Gastrocnemius medialis (tissue), 4 donors: ENCODE measurements at regions not wholly inside any gene's neighbourhood (a gene's known extent, or its start where the extent isn't known, plus 50 kb on each side); places are given as distances from the start of the nearest gene placed in this dataset.
"Not testable (repeated sequence)": the region's sequence is repeated elsewhere in the genome, so short reads cannot be mapped to it uniquely, and the experiment has no call there.

Experiments
- ATAC-seq, 2 donors: fragments of 150-250 bp; one replicate each; pipeline ENCODE4 v1.9.1; 2016
- DNase-seq, 2 donors: peaks; one replicate each; pipeline ENCODE4 v3.0.0-alpha.2; 2019
- H3K27ac ChIP-seq, 4 donors: fragments of 200-600 bp; sonication (generic); 1 replicate in 1 of 4; 2 replicates in 3 of 4; pipeline ENCODE4 v1.5.1; 2016 to 2018; ENCODE audit warnings: mild to moderate bottlenecking in 2 of 4, moderate library complexity in 1 of 4
- H3K27me3 ChIP-seq, 3 donors: fragments of 200-600 bp; sonication (generic) in 2 of 3; 1 replicate in 1 of 3; 2 replicates in 2 of 3; pipeline versions ENCODE4 v1.5.1 to v1.6.0; 2016 to 2019; ENCODE audit warnings: mild to moderate bottlenecking in 1 of 3, moderate library complexity in 1 of 3
- H3K36me3 ChIP-seq, 2 donors: fragments of 200-600 bp; sonication (generic) in 1 of 2; one replicate each; pipeline ENCODE4 v1.5.1; 2017 to 2018
- H3K4me1 ChIP-seq, 2 donors: fragments of 200-600 bp; sonication (generic) in 1 of 2; one replicate each; pipeline ENCODE4 v1.5.1; 2016 to 2017; ENCODE audit warnings: mild to moderate bottlenecking in 2 of 2
- H3K4me3 ChIP-seq, 4 donors: fragments of 200-600 bp; sonication (generic) in 3 of 4; 1 replicate in 1 of 4; 2 replicates in 3 of 4; pipeline ENCODE4 v1.5.1; 2016 to 2019; ENCODE audit warnings: mild to moderate bottlenecking in 2 of 4
- H3K9me3 ChIP-seq, 3 donors: fragments of 200-600 bp; sonication (generic) in 2 of 3; 1 replicate in 1 of 3; 2 replicates in 2 of 3; pipeline ENCODE4 v1.5.1; 2016 to 2019
- POLR2A ChIP-seq, 2 donors: fragments of 450-650 bp; IDR thresholded peaks; one replicate each; pipeline ENCODE4 v1.6.1; 2017; ENCODE audit warnings: antibody characterized with exemption in 2 of 2, mild to moderate bottlenecking in 2 of 2, moderate library complexity in 2 of 2
- in situ Hi-C, 4 donors: fragments of 200-750 bp; cut with MboI; loops; one replicate each; pipeline versions ENCODE4 v1.15.0 to v1.8.0; 2017; ENCODE audit warnings: low sequenced_read_pairs in 4 of 4
- intact Hi-C: fragments of 100-400 bp; cut with DNase I; formaldehyde crosslinking; loops from one replicate; pipeline ENCODE4 v1.15.1; 2023; ENCODE audit warnings: low total_unique reads
- TF ChIP-seq, protein P1 (sequence below), 5 experiments: fragments of 450-650 bp in 3 of 5; fragments of 200-600 bp in 2 of 5; sonication (generic) in 2 of 5; IDR thresholded peaks in 4 of 5; conservative IDR thresholded peaks in 1 of 5; 1 replicate in 4 of 5; 2 replicates in 1 of 5; pipeline ENCODE4 v1.5.1; 2016 to 2019; ENCODE audit warnings: antibody characterized with exemption in 5 of 5, mild to moderate bottlenecking in 3 of 5, moderate library complexity in 3 of 5

DNA sequence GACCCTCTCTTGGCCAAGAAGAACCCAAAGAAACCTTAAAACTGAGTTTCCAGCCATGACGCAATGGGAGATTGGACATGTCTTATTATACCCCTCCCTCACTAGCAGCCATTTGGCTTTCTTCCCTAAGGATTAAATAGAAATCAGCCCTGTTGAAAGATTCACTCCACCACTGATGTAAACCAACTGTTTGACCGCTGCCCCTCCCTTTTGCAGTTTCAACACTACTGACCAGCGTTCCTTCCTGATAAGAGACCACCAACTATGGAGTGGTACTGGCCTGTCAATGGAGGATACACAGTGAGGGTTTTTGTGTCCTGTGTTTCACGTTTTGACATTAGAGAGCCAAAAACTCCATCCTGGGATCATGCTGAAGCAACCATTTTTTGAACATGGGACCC, 53.2 kb upstream of the CD2AP start:
- no peak overlapping the region for H3K27ac ChIP-seq
- intact Hi-C loops (no loop called here), in situ Hi-C loops (loop anchor here in 2 of 4 donors (25.0 kb wide), 2 partner anchors 163 to 363 kb away; partner anchors contain the start of gene OPN5 (in 2 of the 2))
- peaks cover 0 to 3% (median 0%) of the 10 kb centered on the region in 3 donors for H3K9me3 ChIP-seq
- DNase-seq (no peak), ATAC-seq (no peak)
- H3K36me3 ChIP-seq: no peaks in the 10 kb centered on the region
- no peak overlapping the region for H3K4me3 ChIP-seq
- TF ChIP-seq, protein P1, sequence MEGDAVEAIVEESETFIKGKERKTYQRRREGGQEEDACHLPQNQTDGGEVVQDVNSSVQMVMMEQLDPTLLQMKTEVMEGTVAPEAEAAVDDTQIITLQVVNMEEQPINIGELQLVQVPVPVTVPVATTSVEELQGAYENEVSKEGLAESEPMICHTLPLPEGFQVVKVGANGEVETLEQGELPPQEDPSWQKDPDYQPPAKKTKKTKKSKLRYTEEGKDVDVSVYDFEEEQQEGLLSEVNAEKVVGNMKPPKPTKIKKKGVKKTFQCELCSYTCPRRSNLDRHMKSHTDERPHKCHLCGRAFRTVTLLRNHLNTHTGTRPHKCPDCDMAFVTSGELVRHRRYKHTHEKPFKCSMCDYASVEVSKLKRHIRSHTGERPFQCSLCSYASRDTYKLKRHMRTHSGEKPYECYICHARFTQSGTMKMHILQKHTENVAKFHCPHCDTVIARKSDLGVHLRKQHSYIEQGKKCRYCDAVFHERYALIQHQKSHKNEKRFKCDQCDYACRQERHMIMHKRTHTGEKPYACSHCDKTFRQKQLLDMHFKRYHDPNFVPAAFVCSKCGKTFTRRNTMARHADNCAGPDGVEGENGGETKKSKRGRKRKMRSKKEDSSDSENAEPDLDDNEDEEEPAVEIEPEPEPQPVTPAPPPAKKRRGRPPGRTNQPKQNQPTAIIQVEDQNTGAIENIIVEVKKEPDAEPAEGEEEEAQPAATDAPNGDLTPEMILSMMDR (IDR thresholded peaks at IDR 0.05 in 4 of 5, conservative IDR thresholded peaks at IDR 0.05 in 1 of 5): no peak
- no peak for TF ChIP-seq POLR2A (IDR thresholded peaks at IDR 0.05)
- no peaks in the 10 kb centered on the region for H3K27me3 ChIP-seq
- H3K4me1 ChIP-seq: no peaks in the 10 kb centered on the region

DNA sequence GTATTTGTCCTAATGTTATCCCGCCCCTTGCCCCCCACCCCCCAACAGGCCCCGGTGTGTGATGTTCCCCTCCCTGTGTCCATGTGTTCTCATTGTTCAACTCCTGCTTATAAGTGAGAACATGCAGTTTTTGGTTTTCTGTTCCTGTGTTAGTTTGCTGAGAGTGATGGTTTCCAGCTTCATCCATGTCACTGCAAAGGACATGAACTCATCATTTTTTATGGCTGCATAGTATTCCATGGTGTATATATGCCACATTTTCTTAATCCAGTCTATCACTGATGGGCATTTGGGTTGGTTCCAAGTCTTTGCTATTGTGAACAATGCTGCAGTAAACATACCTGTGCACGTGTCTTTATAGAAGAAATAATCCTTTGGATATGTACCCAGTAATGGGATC, 51.9 kb upstream of the CD2AP start:
- not testable (repeated sequence) for DNase-seq, H3K27ac ChIP-seq

DNA sequence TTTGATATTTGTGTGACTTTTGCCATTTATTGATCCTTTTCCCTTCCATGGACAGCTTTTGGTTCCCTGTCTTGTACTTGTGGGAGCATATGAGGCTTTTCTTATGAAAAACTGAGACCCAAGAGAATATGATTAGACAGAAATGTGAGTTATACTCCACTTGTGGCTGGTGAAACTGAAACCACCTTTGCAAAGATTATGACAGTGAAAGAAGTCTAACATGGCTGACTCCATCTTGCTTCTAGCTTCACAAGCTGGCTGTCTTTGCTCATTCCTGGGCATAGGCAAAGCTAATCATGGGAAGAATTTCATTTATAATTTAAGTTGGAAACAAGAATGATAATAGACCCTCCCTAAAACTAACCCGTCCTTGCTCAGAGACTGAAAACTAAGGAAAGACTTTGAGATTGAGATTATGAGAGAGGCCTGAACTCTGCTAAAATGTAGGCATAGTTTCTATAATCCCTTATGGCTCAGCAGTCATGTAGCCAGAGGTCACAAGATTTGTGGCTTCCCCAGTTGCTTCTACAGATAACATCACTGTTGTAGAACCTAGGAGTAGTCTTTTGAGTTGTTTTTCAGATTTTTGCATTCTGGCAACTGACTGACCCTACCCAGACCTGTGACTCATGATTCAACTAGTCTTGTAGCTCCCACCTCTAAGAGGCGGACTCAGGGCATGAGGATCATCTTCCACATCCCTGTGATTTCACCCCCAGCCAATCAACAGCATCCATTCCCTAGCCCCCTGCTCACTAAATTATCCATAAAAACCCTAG, 50.9 kb upstream of the CD2AP start:
- no peak for DNase-seq
- no peak for TF ChIP-seq POLR2A (IDR thresholded peaks at IDR 0.05)
- TF ChIP-seq, protein P1 (IDR thresholded peaks at IDR 0.05 in 4 of 5, conservative IDR thresholded peaks at IDR 0.05 in 1 of 5): no peak
- in situ Hi-C loops: no loop called here
- H3K9me3 ChIP-seq: peaks cover 0 to 3% (median 0%) of the 10 kb centered on the region in 3 donors
- H3K36me3 ChIP-seq: no peaks in the 10 kb centered on the region
- H3K27me3 ChIP-seq: no peaks in the 10 kb centered on the region
- no peak for ATAC-seq
- H3K27ac ChIP-seq: no peak overlapping the region
- H3K4me1 ChIP-seq: no peaks in the 10 kb centered on the region
- H3K4me3 ChIP-seq: no peak overlapping the region
- intact Hi-C loops: no loop called here

More for the DNA sequence above, 51.9 kb upstream of the CD2AP start:
- H3K36me3 ChIP-seq, intact Hi-C loops, H3K4me1 ChIP-seq, H3K4me3 ChIP-seq, in situ Hi-C loops, ATAC-seq, H3K27me3 ChIP-seq, H3K9me3 ChIP-seq: not testable (repeated sequence)

DNA sequence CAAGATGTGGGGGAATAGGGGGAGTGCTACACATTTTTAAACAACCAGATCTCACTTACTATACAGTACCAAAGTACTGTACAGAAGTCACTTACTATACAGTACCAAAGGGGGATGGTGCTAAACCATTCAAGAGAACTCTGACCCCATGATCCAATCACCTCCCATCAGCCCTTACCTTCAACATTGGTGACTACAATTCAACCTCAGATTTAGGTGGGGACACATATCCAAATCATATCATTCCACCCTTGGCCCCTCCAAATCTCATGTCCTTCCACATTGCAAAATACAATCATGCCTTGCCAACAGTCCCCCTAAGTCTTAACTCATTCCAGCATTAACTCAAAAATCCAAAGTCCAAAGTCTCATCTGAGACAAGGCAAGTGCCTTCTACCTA, 49.9 kb upstream of the CD2AP start:
- ATAC-seq (no peak), DNase-seq (no peak)
- no peaks in the 10 kb centered on the region for H3K27me3 ChIP-seq
- no peak for TF ChIP-seq POLR2A (IDR thresholded peaks at IDR 0.05)
- TF ChIP-seq, protein P1 (IDR thresholded peaks at IDR 0.05 in 4 of 5, conservative IDR thresholded peaks at IDR 0.05 in 1 of 5): no peak
- H3K36me3 ChIP-seq: no peaks in the 10 kb centered on the region
- in situ Hi-C loops (no loop called here), intact Hi-C loops (no loop called here)
- H3K4me3 ChIP-seq: no peak overlapping the region
- no peak overlapping the region for H3K27ac ChIP-seq
- no peaks in the 10 kb centered on the region for H3K4me1 ChIP-seq
- peaks cover 0 to 3% (median 0%) of the 10 kb centered on the region in 3 donors for H3K9me3 ChIP-seq
